Effector memory CD8-positive, alpha-beta T cell (primary cell): ENCODE measurements at regions not wholly inside any gene's neighbourhood (a gene's known extent, or its start where the extent isn't known, plus 50 kb on each side); places are given as distances from the start of the nearest gene placed in this dataset.

ENCODE experiments used
- ATAC-seq: fragments of 150-1000 bp; cut with Tn5 transposase; replicated peaks from 2 replicates; pipeline ENCODE4 v1.10.0; 2021; ENCODE audit warnings: mild to moderate bottlenecking, moderate library complexity
- DNase-seq, 3 experiments: peaks; one replicate each; pipeline ENCODE4 v3.0.0; 2021
- H3K27ac Mint-ChIP-seq, 2 donors: one replicate each; pipeline ENCODE4 v1.8.0; 2022; ENCODE audit warnings: mild to moderate bottlenecking in 2 of 2, mixed read lengths in 2 of 2, moderate library complexity in 2 of 2
- H3K27me3 Mint-ChIP-seq, 2 donors: one replicate each; pipeline ENCODE4 v1.8.0; 2022; ENCODE audit warnings: mixed read lengths in 2 of 2
- H3K36me3 Mint-ChIP-seq: one replicate; pipeline ENCODE4 v1.8.0; 2022; ENCODE audit warnings: mild to moderate bottlenecking, moderate library complexity, mixed read lengths; ENCODE audit not compliant: insufficient read depth
- H3K4me1 Mint-ChIP-seq, 2 donors: one replicate each; pipeline ENCODE4 v1.8.0; 2022; ENCODE audit warnings: low read depth in 2 of 2, mixed read lengths in 2 of 2
- H3K4me3 Mint-ChIP-seq, 2 donors: one replicate each; pipeline ENCODE4 v1.8.0; 2022; ENCODE audit warnings: mild to moderate bottlenecking in 2 of 2, mixed read lengths in 2 of 2, moderate library complexity in 2 of 2
- H3K9me3 Mint-ChIP-seq, 2 donors: one replicate each; pipeline ENCODE4 v1.8.0; 2022; ENCODE audit warnings: mixed read lengths in 2 of 2

- ATAC-seq = no peak
- DNase-seq = no peak
- H3K36me3 Mint-ChIP-seq = no peaks in the 10 kb centered on the region
- no peaks in the 10 kb centered on the region for H3K27me3 Mint-ChIP-seq
- H3K9me3 Mint-ChIP-seq = peaks cover 0 to 7% of the 10 kb centered on the region in 2 donors
- no peak overlapping the region for H3K4me3 Mint-ChIP-seq
- H3K4me1 Mint-ChIP-seq = no peaks in the 10 kb centered on the region
- H3K27ac Mint-ChIP-seq = no peak overlapping the region
Measured at GRCh38 chr3:168534761-168535160, 439.0 kb upstream of the GOLIM4 start.

- peaks cover 0 to 5% of the 10 kb centered on the region in 2 donors for H3K9me3 Mint-ChIP-seq
Measured at GRCh38 chr3:168533600-168533999, 437.9 kb upstream of the GOLIM4 start.

GRCh38 chr3:168532135-168532534 is 436.4 kb upstream of the GOLIM4 start:
- H3K36me3 Mint-ChIP-seq = no peaks in the 10 kb centered on the region
- DNase-seq (no peak), ATAC-seq (no peak)
- no peaks in the 10 kb centered on the region for H3K4me1 Mint-ChIP-seq
- H3K4me3 Mint-ChIP-seq = no peak overlapping the region
- H3K9me3 Mint-ChIP-seq = peaks cover 0 to 7% of the 10 kb centered on the region in 2 donors
- H3K27ac Mint-ChIP-seq = no peak overlapping the region
- no peaks in the 10 kb centered on the region for H3K27me3 Mint-ChIP-seq

More at GRCh38 chr3:168533600-168533999, 437.9 kb upstream of the GOLIM4 start:
- no peaks in the 10 kb centered on the region for H3K27me3 Mint-ChIP-seq
- ATAC-seq (no peak), DNase-seq (no peak)
- H3K36me3 Mint-ChIP-seq = no peaks in the 10 kb centered on the region
- no peaks in the 10 kb centered on the region for H3K4me1 Mint-ChIP-seq
- H3K4me3 Mint-ChIP-seq = no peak overlapping the region
- H3K27ac Mint-ChIP-seq = no peak overlapping the region

- H3K4me3 Mint-ChIP-seq = no peak overlapping the region
- no peaks in the 10 kb centered on the region for H3K4me1 Mint-ChIP-seq
- H3K27ac Mint-ChIP-seq = no peak overlapping the region
- no peaks in the 10 kb centered on the region for H3K27me3 Mint-ChIP-seq
- H3K36me3 Mint-ChIP-seq = no peaks in the 10 kb centered on the region
- DNase-seq (no peak), ATAC-seq (no peak)
- H3K9me3 Mint-ChIP-seq = peaks cover 0 to 5% of the 10 kb centered on the region in 2 donors
Measured at GRCh38 chr3:168531116-168531515, 435.4 kb upstream of the GOLIM4 start.

- ATAC-seq = no peak
- DNase-seq = no peak
- Mint-ChIP-seq H3K4me3 (no peak overlapping the region), H3K4me1 (no peaks in the 10 kb centered on the region), H3K27ac (no peak overlapping the region), H3K36me3 (no peaks in the 10 kb centered on the region), H3K27me3 (no peaks in the 10 kb centered on the region), H3K9me3 (peaks cover 7 to 12% of the 10 kb centered on the region in 2 donors)
Measured at GRCh38 chr3:168524129-168524528, 428.4 kb upstream of the GOLIM4 start.

DNA sequence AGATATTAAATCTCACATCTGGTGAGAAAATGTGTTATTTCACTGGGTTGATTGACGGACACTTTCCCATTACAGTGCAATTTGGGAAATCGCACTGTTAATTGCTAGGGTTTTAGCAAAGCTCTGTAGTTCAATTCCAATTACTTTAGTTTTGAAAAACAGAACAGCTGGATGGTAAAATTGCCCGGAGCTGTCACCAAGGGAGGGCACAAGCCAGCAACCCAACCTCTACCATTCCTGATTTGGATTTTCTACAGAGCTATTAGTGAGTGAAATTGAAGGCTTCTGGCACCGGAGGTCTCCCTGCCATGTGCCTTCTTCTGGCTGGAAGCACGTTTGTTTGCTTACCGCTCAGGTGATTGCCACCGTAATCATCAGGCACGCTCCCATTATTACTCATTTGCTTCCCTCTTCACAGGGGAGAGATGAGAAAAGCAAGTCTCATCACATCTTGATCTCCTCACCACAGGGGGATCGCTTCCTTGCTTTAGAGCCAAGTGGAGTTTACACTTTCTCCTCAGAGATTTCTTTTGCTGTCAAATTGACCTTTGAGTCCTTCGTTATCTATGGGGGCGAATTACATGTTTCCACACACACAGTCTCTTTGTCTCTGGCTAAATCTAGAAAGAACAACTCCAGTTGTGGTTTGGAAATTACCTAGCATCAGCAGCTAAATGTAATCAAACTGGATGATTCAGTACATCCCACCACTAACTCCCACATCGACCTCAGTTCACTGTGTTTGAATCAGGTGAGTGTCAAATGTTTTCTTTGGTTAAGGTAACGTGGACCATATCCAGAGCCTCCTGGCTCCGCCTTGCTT is 421.7 kb upstream of the GOLIM4 start:
- H3K4me3 Mint-ChIP-seq = no peak overlapping the region
- H3K36me3 Mint-ChIP-seq = no peaks in the 10 kb centered on the region
- ATAC-seq = no peak
- H3K27ac Mint-ChIP-seq = no peak overlapping the region
- H3K27me3 Mint-ChIP-seq = no peaks in the 10 kb centered on the region
- H3K4me1 Mint-ChIP-seq = no peaks in the 10 kb centered on the region
- peaks cover 8 to 12% of the 10 kb centered on the region in 2 donors for H3K9me3 Mint-ChIP-seq
- DNase-seq = no peak

GRCh38 chr3:168514252-168514651 is 418.5 kb upstream of the GOLIM4 start:
- ATAC-seq = no peak
- no peaks in the 10 kb centered on the region for H3K36me3 Mint-ChIP-seq

DNA sequence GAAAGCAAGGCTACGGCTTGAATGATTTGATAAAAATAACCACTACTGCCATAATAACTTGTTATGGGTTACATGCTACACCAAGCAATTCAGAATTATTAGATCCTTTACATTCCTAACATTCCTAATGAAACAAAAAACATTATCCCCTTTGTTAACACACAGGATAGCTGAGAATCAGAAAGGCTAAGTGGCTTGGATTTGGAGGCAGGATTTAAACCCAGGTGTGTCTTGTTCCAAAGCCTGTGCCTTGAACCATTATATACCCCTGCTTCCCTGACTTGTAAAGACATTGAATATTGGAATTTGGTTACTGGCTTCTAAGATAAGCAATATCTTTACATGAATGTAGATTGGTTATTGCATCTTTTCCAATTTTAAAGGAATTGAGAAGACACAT is 417.1 kb upstream of the GOLIM4 start:
- Mint-ChIP-seq H3K4me1 (no peaks in the 10 kb centered on the region), H3K27ac (no peak overlapping the region), H3K9me3 (peaks cover 0 to 5% of the 10 kb centered on the region in 2 donors), H3K27me3 (no peaks in the 10 kb centered on the region), H3K36me3 (no peaks in the 10 kb centered on the region), H3K4me3 (no peak overlapping the region)
- no peak for ATAC-seq
- DNase-seq = no peak

More at GRCh38 chr3:168514252-168514651, 418.5 kb upstream of the GOLIM4 start:
- no peak overlapping the region for H3K4me3 Mint-ChIP-seq
- H3K27me3 Mint-ChIP-seq = no peaks in the 10 kb centered on the region
- no peak overlapping the region for H3K27ac Mint-ChIP-seq
- H3K9me3 Mint-ChIP-seq = peaks cover under 1 to 3% of the 10 kb centered on the region in 2 donors
- H3K4me1 Mint-ChIP-seq = no peaks in the 10 kb centered on the region
- DNase-seq = no peak

- Mint-ChIP-seq H3K27ac (no peak overlapping the region), H3K27me3 (no peaks in the 10 kb centered on the region), H3K4me1 (no peaks in the 10 kb centered on the region), H3K4me3 (no peak overlapping the region), H3K36me3 (no peaks in the 10 kb centered on the region), H3K9me3 (peaks cover 0 to 5% of the 10 kb centered on the region in 2 donors)
- no peak for DNase-seq
- no peak for ATAC-seq
Measured at GRCh38 chr3:168511428-168512014, 415.8 kb upstream of the GOLIM4 start.

GRCh38 chr3:168506589-168506988 is 410.9 kb upstream of the GOLIM4 start:
- DNase-seq = no peak
- peaks cover 0 to 1% of the 10 kb centered on the region in 2 donors for H3K9me3 Mint-ChIP-seq
- no peak overlapping the region for H3K4me3 Mint-ChIP-seq
- no peak overlapping the region for H3K27ac Mint-ChIP-seq
- no peak for ATAC-seq
- no peaks in the 10 kb centered on the region for H3K36me3 Mint-ChIP-seq
- no peaks in the 10 kb centered on the region for H3K27me3 Mint-ChIP-seq
- no peaks in the 10 kb centered on the region for H3K4me1 Mint-ChIP-seq

- no peak overlapping the region for H3K27ac Mint-ChIP-seq
- DNase-seq = no peak
- H3K27me3 Mint-ChIP-seq = no peaks in the 10 kb centered on the region
- no peak for ATAC-seq
- no peaks in the 10 kb centered on the region for H3K4me1 Mint-ChIP-seq
- no peak overlapping the region for H3K4me3 Mint-ChIP-seq
- peaks cover 6 to 13% of the 10 kb centered on the region in 2 donors for H3K9me3 Mint-ChIP-seq
- H3K36me3 Mint-ChIP-seq = no peaks in the 10 kb centered on the region
Measured at GRCh38 chr3:168501570-168501969, 405.8 kb upstream of the GOLIM4 start.

GRCh38 chr3:168498194-168498593 is 402.5 kb upstream of the GOLIM4 start:
- no peak for DNase-seq
- Mint-ChIP-seq H3K4me1 (no peaks in the 10 kb centered on the region), H3K36me3 (no peaks in the 10 kb centered on the region), H3K9me3 (peaks cover 11 to 13% of the 10 kb centered on the region in 2 donors), H3K4me3 (no peak overlapping the region), H3K27me3 (no peaks in the 10 kb centered on the region), H3K27ac (no peak overlapping the region)
- ATAC-seq = no peak

GRCh38 chr3:168497741-168498140 is 402.0 kb upstream of the GOLIM4 start:
- H3K4me1 Mint-ChIP-seq = no peaks in the 10 kb centered on the region
- H3K27me3 Mint-ChIP-seq = no peaks in the 10 kb centered on the region
- no peak overlapping the region for H3K27ac Mint-ChIP-seq
- H3K36me3 Mint-ChIP-seq = no peaks in the 10 kb centered on the region
- no peak overlapping the region for H3K4me3 Mint-ChIP-seq
- H3K9me3 Mint-ChIP-seq = peaks cover 11 to 13% of the 10 kb centered on the region in 2 donors
- no peak for ATAC-seq
- DNase-seq = no peak

- no peak for ATAC-seq
- no peaks in the 10 kb centered on the region for H3K27me3 Mint-ChIP-seq
- no peak for DNase-seq
- H3K4me1 Mint-ChIP-seq = no peaks in the 10 kb centered on the region
- peaks cover 12 to 13% of the 10 kb centered on the region in 2 donors for H3K9me3 Mint-ChIP-seq
- no peaks in the 10 kb centered on the region for H3K36me3 Mint-ChIP-seq
- no peak overlapping the region for H3K4me3 Mint-ChIP-seq
- H3K27ac Mint-ChIP-seq = no peak overlapping the region
Measured at GRCh38 chr3:168497183-168497582, 401.5 kb upstream of the GOLIM4 start.
